Muscle layer of colon (tissue), 2 donors: ENCODE measurements at regions not wholly inside any gene's neighbourhood (a gene's known extent, or its start where the extent isn't known, plus 50 kb on each side); places are given as distances from the start of the nearest gene placed in this dataset.

Experiments
- H3K27ac ChIP-seq: one replicate; pipeline ENCODE4 v1.7.0; 2013; ENCODE audit warnings: low read depth, mild to moderate bottlenecking, low read length, moderate library complexity
- H3K27me3 ChIP-seq, 2 donors: one replicate each; pipeline ENCODE4 v1.7.0; 2013; ENCODE audit warnings: low read length in 2 of 2, mild to moderate bottlenecking in 2 of 2; ENCODE audit not compliant: insufficient read depth in 2 of 2, control insufficient read depth in 1 of 2
- H3K36me3 ChIP-seq: one replicate; pipeline ENCODE4 v1.7.0; 2013; ENCODE audit warnings: mild to moderate bottlenecking, low read length; ENCODE audit not compliant: insufficient read depth
- H3K4me1 ChIP-seq: one replicate; pipeline ENCODE4 v1.7.0; 2013; ENCODE audit warnings: mild to moderate bottlenecking, low read length; ENCODE audit not compliant: insufficient read depth
- H3K4me3 ChIP-seq, 2 donors: one replicate each; pipeline ENCODE4 v1.7.0; 2013; ENCODE audit warnings: low read length in 2 of 2, low read depth in 1 of 2, mild to moderate bottlenecking in 1 of 2, moderate library complexity in 1 of 2
- H3K9ac ChIP-seq: one replicate; pipeline ENCODE4 v1.7.0; 2013; ENCODE audit warnings: low read length
- H3K9me3 ChIP-seq: one replicate; pipeline ENCODE4 v1.7.0; 2013; ENCODE audit warnings: mild to moderate bottlenecking, low read length
- donor health status: abdominal sarcoma.
- donor health status: Adenocarcinoma of cecum.

DNA sequence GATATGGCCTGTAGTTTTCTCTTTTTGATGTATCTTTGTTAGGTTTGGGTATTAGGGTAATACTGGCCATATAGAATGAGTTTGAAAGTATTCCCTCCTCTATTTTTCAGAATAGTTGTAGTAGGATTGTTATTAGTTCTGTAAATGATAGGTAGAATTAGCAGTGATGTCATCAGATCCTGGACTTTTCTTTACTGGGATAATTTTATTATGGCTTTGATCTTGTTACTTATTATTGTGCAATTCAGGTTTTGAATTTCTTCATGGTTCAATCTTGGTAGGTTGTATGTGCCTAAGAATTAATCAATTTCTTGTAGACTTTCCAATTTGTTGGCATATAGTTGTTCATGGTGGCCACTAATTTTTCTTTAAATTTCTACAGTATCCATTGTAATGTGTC is 916.6 kb downstream of the CCDC85A start:
- no peaks in the 10 kb centered on the region for H3K36me3 ChIP-seq
- no peaks in the 10 kb centered on the region for H3K9me3 ChIP-seq
- H3K4me1 ChIP-seq: no peaks in the 10 kb centered on the region
- no peaks in the 10 kb centered on the region for H3K27me3 ChIP-seq
- no peak overlapping the region for H3K27ac ChIP-seq
- H3K4me3 ChIP-seq: no peak overlapping the region
- H3K9ac ChIP-seq: no peak overlapping the region

DNA sequence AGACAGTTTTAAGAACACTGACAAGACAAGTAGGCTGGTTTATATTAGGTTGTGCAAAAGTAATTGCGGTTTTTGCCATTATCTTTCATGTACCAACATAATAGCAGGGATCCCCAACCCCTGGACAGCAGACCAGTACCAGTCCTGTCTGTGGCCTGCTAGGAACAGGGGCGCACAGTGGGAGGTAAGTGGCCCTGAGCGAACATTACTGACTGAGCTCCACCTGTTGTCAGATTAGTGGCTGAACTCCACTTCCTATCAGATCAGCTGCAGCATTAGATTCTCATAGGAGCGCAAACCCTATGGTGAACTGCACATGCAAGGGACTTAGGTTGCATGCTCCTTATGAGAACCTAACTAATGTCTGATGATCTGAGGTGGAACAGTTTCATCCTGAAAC is 921.9 kb downstream of the CCDC85A start:
- H3K27me3 ChIP-seq: no peaks in the 10 kb centered on the region
- no peak overlapping the region for H3K9ac ChIP-seq
- no peak overlapping the region for H3K27ac ChIP-seq
- no peak overlapping the region for H3K4me3 ChIP-seq
- no peaks in the 10 kb centered on the region for H3K4me1 ChIP-seq
- no peaks in the 10 kb centered on the region for H3K36me3 ChIP-seq
- H3K9me3 ChIP-seq: no peaks in the 10 kb centered on the region

DNA sequence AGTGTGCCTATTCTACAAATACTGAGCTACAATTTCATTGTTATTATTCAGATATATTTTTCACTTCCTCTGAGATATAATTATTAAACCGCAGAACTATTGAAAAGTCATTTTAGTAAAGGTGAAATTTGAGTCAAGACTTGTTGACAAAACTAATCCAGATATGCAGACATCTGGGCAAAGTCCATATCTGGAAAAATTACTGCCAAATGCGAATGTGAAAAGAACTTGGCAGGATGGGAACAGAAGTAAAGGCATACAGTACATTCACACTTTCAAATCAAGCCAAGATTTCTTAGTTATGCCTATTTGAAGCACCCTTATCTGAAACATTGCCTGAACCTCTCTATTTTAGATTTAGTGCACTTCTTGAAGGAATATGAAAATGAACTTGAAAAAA is 923.6 kb downstream of the CCDC85A start:
- Histone ChIP-seq H3K4me1 (no peaks in the 10 kb centered on the region), H3K4me3 (no peak overlapping the region), H3K36me3 (no peaks in the 10 kb centered on the region), H3K9ac (no peak overlapping the region), H3K27ac (no peak overlapping the region), H3K27me3 (no peaks in the 10 kb centered on the region), H3K9me3 (no peaks in the 10 kb centered on the region)

DNA sequence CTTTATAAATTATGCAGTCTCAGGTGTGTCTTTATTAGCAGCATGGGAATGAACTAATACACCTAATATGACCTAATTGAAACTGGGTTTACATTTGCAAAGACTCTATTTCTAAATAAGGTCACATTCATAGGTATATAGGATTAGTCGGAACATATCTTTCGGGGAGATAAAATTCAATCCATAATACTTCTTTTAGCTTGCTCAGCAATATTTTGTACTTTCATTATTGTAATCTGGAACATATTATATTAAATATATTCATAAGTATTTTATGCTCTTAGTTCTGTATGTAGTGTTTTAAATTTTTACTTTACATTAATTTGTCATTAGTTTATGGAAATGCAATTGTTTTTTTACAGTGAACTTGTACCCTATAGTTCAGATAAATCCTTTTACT is 927.7 kb downstream of the CCDC85A start:
- Histone ChIP-seq H3K36me3 (no peaks in the 10 kb centered on the region), H3K4me1 (no peaks in the 10 kb centered on the region), H3K4me3 (no peak overlapping the region), H3K9me3 (no peaks in the 10 kb centered on the region), H3K27me3 (no peaks in the 10 kb centered on the region), H3K9ac (no peak overlapping the region), H3K27ac (no peak overlapping the region)

DNA sequence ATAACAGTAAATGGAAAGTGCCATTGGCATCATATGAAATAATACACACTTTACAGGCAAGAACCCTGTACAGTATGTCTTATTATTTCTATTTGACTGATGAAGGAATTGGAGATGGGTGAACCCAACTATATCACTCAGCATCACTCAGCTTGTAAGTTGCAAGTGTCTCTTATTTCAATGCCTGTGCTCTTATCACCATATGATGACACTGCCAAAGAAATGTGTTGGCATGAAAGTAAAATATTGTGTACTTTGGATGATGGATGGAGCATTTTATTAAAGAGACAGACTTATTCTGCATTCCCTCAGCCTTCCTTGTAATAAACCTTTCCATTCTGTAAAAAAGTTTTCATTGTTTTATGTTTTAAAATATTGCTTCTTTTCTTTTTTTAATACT is 927.5 kb upstream of the VRK2 start:
- Histone ChIP-seq H3K4me1 (no peaks in the 10 kb centered on the region), H3K27me3 (no peaks in the 10 kb centered on the region), H3K9ac (no peak overlapping the region), H3K9me3 (no peaks in the 10 kb centered on the region), H3K36me3 (no peaks in the 10 kb centered on the region), H3K4me3 (no peak overlapping the region), H3K27ac (no peak overlapping the region)

DNA sequence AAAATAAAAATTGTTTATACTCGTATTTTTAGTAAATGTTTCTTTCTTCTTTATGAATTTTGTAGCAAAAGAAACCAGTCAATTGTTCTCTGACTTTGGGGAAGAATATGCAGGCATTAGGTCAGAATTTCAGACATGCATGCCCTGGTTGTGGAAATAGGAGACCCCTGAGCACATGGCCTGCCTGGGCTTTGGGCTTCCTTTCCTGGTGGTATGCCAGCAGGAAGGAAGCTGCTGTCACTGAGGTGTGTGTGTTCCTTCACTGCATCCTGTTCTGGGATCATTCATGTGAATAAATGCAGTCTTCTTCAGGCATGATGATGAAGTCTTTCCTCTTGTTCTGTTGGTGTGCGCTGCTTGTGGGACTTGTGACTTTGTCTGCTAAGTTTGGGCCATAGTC is 920.2 kb upstream of the VRK2 start:
- Histone ChIP-seq H3K4me1 (no peaks in the 10 kb centered on the region), H3K36me3 (no peaks in the 10 kb centered on the region), H3K27ac (no peak overlapping the region), H3K27me3 (no peaks in the 10 kb centered on the region), H3K4me3 (no peak overlapping the region), H3K9me3 (no peaks in the 10 kb centered on the region), H3K9ac (no peak overlapping the region)

DNA sequence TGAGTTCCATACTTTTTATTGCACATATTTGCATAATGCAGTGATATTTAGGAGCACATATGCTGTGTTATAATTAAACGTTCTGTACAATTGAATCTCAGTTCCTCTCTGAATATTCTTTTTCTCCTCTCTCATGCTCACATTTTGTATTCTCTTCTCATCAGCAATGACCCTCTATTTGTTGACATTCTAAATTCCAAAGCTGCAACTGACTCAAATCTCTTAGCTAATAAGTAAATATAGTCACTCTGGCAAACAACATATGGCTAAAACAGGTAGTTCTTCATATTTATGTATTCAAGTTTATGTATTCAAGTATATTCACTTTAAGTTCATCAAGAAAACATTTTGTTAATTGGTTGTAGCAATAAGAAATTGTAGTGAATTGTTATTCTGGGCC is 907.4 kb upstream of the VRK2 start:
- no peak overlapping the region for H3K4me3 ChIP-seq
- H3K9ac ChIP-seq: no peak overlapping the region
- H3K36me3 ChIP-seq: no peaks in the 10 kb centered on the region
- H3K9me3 ChIP-seq: no peaks in the 10 kb centered on the region
- no peak overlapping the region for H3K27ac ChIP-seq
- no peaks in the 10 kb centered on the region for H3K4me1 ChIP-seq
- no peaks in the 10 kb centered on the region for H3K27me3 ChIP-seq

DNA sequence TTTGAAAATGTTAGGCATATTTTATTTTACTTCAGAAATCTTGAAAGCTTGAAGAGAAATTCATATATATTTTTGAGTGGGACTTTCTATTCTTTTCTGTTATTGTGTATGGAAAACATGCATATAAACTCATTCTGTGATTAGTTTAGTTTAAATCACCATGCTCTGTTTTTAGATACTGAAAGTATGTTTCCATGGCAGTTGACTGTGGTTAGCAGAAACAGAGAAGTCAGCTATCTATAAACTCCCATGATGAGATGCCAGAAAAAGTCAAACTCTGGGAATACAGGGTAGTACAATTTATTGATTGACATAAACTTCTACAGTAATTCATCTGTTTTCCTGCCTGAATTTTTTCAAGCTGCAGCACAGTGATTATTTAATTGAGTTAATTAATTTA is 905.3 kb upstream of the VRK2 start:
- no peak overlapping the region for H3K4me3 ChIP-seq
- no peak overlapping the region for H3K9ac ChIP-seq
- H3K27me3 ChIP-seq: no peaks in the 10 kb centered on the region
- no peak overlapping the region for H3K27ac ChIP-seq
- H3K4me1 ChIP-seq: no peaks in the 10 kb centered on the region
- H3K36me3 ChIP-seq: no peaks in the 10 kb centered on the region
- no peaks in the 10 kb centered on the region for H3K9me3 ChIP-seq

DNA sequence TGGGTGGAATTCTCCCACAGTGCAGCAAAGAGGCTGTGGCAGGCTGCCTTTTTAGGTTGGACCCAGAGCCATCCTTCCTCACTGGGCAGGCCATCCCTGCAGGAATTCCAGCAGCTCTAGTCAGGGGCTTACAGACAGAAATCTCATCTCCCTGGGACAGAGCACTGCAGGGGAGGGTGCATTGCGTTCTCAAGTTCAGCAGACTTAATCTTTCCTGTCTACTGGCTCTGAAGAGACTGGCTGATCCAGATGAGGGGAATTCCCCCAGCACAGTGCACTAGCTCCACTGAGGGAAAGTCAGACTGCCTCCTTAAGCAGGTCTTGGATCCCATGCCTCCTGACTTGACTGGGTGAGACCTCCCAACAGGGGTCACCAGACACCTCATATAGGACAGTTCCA is 899.7 kb upstream of the VRK2 start:
- Histone ChIP-seq H3K9me3 (no peaks in the 10 kb centered on the region), H3K36me3 (no peaks in the 10 kb centered on the region), H3K4me3 (no peak overlapping the region), H3K27ac (no peak overlapping the region), H3K4me1 (no peaks in the 10 kb centered on the region), H3K27me3 (no peaks in the 10 kb centered on the region), H3K9ac (no peak overlapping the region)

DNA sequence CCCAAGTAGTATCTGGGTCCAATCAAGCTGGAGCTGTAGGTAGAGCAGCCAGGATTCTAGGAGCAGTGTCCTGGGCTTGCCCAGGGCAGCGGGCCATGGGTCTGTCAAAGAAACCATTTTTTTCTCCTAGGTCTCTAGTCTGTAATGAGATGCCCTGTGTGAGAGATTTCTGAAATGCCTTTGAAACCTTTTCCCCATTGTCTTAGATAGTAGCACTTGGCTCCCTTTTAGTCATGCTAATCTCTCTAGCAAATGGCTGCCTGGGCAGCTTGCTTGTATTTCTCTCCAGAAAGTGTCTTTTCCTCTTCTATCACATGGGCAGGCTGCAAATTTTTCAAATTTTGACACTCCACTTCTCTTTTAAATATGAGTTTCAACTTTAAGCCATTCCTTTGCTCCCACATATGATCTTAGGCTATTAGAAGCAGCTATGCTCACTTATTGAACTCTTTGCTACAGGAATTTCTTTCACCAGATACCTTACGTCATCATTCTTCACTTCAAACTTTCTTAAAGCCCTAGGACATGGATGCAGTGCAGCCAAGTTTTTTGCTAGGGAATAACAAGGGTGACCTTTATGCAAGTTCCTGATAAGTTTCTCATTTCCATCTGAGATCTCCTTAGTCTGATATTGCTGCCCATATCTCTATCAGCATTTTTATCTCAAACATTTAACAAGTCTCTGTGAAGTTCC is 890.2 kb upstream of the VRK2 start:
- Histone ChIP-seq H3K27me3 (no peaks in the 10 kb centered on the region), H3K9me3 (no peaks in the 10 kb centered on the region), H3K9ac (no peak overlapping the region), H3K4me1 (no peaks in the 10 kb centered on the region), H3K27ac (no peak overlapping the region), H3K36me3 (no peaks in the 10 kb centered on the region), H3K4me3 (no peak overlapping the region)

DNA sequence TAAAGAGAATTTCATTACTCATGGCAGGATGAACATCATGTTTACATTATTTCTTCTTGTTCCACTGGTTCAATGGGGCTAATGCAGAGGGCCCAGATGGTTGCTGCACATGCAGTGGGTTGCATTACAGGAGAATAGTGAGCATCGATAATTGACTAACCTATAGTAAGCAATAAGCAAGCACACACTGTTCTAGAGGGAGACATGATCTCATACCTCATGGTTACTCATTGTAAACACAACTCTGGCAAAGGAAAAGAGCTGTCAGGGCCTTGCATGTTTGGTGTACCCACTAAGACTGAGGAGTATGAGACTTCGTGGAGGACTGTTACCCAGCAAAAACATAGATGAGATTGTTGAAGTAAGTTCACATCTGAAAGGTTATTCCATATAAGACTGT is 885.6 kb upstream of the VRK2 start:
- Histone ChIP-seq H3K27me3 (no peaks in the 10 kb centered on the region), H3K9me3 (no peaks in the 10 kb centered on the region), H3K27ac (no peak overlapping the region), H3K9ac (no peak overlapping the region), H3K36me3 (no peaks in the 10 kb centered on the region), H3K4me3 (no peak overlapping the region), H3K4me1 (no peaks in the 10 kb centered on the region)

DNA sequence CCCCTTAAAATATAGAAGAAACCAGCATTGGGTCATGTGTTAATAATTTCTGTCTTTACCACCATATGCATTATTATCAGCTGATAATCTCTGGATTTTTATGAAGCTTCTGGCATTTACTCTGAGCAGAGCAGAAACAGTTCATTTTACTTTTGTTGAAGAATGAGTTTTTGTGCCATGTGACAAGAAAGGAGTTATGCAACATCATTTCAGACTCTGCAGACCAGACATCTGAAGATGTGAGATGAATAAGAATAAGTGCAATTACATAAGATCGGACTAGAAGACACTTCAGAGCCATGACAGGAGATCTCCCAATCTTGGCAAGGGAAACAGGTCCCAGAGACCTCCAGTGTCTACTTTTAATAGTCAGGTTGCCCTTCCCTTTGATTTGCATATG is 869.4 kb upstream of the VRK2 start:
- no peaks in the 10 kb centered on the region for H3K4me1 ChIP-seq
- no peaks in the 10 kb centered on the region for H3K27me3 ChIP-seq
- no peak overlapping the region for H3K9ac ChIP-seq
- no peak overlapping the region for H3K4me3 ChIP-seq
- H3K9me3 ChIP-seq: no peaks in the 10 kb centered on the region
- H3K27ac ChIP-seq: no peak overlapping the region
- H3K36me3 ChIP-seq: no peaks in the 10 kb centered on the region
